BJ (cell line): ENCODE measurements at regions not wholly inside any gene's neighbourhood (a gene's known extent, or its start where the extent isn't known, plus 50 kb on each side); places are given as distances from the start of the nearest gene placed in this dataset.
"Not testable (repeated sequence)": the region's sequence is repeated elsewhere in the genome, so short reads cannot be mapped to it uniquely, and the experiment has no call there.

Source experiments
- CTCF ChIA-PET: fragments of 350-600 bp; formaldehyde crosslinking; extraction: SDS; loops from one replicate; lab custom pipeline; 2021; ENCODE audit warnings: antibody characterized with exemption, inconsistent platforms; lab: Yijun Ruan, JAX
- POLR2A ChIA-PET: fragments of 300-600 bp; sonication (Branson Sonifier 250); formaldehyde crosslinking; extraction: SDS; loops from one replicate; lab custom pipeline; 2021; ENCODE audit warnings: antibody characterized with exemption; lab: Charles Lee
- DNase-seq: peaks from one replicate; pipeline ENCODE4 v3.0.0-alpha.2; 2011; ENCODE audit warnings: low read depth
- H3K27me3 ChIP-seq: 2 replicates; pipeline ENCODE4 v1.6.0; 2011; ENCODE audit warnings: low read length; ENCODE audit not compliant: control insufficient read depth, insufficient read depth
- H3K36me3 ChIP-seq: 2 replicates; pipeline ENCODE4 v1.5.1; 2011; ENCODE audit warnings: low read length; ENCODE audit not compliant: control insufficient read depth, insufficient read depth
- H3K4me3 ChIP-seq: 2 replicates; pipeline ENCODE4 v1.5.1; 2011; ENCODE audit warnings: low read depth, mild to moderate bottlenecking, control low read depth, low read length
- TF ChIP-seq, protein P1 (sequence below): IDR thresholded peaks from 2 replicates; pipeline ENCODE4 v1.5.1; 2011; ENCODE audit warnings: low read depth, mild to moderate bottlenecking, control low read depth, inconsistent platforms, low read length, moderate library complexity; ENCODE audit not compliant: insufficient read depth

DNA sequence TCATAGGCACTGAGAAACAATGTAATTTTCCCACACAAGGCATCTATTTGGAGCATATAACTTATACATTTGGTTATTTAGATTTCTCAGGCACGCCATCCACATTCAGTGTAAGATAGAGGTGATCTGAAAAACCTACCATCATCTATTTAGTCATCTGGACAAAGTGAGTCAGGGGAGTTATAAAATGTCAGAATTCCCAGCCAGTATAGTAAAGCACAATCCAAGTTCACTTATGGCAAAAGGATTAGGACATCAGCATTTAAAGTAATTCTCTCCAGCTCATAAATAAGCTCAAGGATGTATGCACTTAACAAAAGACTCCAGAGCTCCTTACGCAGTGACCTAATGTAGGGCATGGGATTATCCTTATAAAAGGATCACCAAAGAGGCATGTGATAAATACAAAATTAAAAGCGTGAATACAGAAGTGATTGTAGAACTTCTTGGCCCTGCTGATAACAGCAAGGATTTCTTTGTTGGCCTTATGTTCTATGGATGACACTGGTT is 65.3 kb upstream of the DCLK2 start:
- Histone ChIP-seq H3K4me3 (no peak overlapping the region), H3K36me3 (no peaks in the 10 kb centered on the region), H3K27me3 (no peaks in the 10 kb centered on the region)
- no peak for DNase-seq
- ChIA-PET POLR2A (no interaction called here), CTCF (interaction anchor here (0.9 to 1.0 kb wide), 2 partner anchors 196 to 230 kb away, joined by 3 read pairs; no protein-coding TSS in a partner anchor)
- TF ChIP-seq, protein P1, sequence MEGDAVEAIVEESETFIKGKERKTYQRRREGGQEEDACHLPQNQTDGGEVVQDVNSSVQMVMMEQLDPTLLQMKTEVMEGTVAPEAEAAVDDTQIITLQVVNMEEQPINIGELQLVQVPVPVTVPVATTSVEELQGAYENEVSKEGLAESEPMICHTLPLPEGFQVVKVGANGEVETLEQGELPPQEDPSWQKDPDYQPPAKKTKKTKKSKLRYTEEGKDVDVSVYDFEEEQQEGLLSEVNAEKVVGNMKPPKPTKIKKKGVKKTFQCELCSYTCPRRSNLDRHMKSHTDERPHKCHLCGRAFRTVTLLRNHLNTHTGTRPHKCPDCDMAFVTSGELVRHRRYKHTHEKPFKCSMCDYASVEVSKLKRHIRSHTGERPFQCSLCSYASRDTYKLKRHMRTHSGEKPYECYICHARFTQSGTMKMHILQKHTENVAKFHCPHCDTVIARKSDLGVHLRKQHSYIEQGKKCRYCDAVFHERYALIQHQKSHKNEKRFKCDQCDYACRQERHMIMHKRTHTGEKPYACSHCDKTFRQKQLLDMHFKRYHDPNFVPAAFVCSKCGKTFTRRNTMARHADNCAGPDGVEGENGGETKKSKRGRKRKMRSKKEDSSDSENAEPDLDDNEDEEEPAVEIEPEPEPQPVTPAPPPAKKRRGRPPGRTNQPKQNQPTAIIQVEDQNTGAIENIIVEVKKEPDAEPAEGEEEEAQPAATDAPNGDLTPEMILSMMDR, result no peak

DNA sequence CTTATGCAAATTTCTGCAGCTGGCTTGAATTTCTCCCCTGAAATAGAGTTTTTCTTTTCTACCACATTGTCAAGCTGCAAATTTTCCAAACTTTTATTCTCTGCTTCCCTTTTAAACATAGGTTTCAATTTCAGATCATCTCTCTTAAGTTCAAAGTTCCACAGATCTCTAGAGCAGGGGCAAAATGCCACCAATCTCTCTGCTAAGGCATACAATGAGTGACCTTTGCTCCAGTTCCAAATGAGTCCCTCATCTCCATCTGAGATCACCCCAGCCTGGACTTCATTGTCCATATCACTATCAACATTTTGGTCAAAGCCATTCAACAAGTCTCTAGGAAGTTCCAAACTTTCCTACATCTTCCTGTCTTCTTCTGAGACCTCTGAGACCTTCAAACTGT is 62.3 kb upstream of the DCLK2 start:
- H3K27me3 ChIP-seq, DNase-seq, H3K4me3 ChIP-seq, POLR2A ChIA-PET, H3K36me3 ChIP-seq: not testable (repeated sequence)
- CTCF ChIA-PET, result interaction anchor here (0.9 to 1.5 kb wide), 3 partner anchors 198 to 247 kb away, joined by 3 to 5 read pairs (median 4); no protein-coding TSS in a partner anchor

DNA sequence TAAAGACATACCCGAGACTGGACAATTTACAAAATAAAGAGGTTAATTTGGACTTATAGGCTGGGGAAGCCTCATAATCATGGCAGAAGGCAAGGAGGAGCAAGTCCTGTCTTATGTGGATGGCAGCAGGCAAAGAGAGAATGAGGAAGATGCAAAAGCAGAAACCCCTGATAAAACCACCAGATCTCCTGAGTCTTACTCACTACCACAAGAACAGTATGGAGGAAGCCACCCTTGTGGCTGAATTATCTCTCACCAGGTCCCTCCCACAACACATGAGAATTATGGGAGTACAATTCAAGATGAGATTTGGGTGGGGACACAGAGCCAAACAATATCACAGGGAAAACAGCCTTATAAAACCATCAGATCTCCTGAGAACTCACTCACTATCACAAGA is 61.6 kb upstream of the DCLK2 start:
- H3K27me3 ChIP-seq, POLR2A ChIA-PET, H3K4me3 ChIP-seq, DNase-seq, H3K36me3 ChIP-seq: not testable (repeated sequence)
- CTCF ChIA-PET, result interaction anchor here (1.2 to 2.5 kb wide), 2 partner anchors 31 to 246 kb away, joined by 3 to 5 read pairs; no protein-coding TSS in a partner anchor

DNA sequence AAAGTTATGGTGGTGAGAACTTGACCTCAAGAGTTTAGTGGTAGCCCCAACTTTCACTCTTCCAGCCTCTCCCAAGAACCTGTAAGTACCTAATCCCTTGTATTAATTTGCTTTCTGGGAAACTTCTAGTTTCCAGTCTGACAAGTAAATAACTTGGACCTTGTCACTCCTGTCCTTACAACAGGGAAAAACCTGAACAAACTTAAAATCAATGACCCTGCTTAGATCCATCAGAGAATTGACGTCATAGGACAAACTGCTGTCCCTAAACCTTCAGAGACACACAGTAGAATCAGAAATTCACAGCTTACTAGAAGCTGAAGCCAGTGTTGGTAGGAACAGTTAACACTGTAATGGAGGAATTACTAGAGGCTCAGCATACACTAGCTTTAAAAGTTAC is 60.0 kb upstream of the DCLK2 start:
- H3K27me3 ChIP-seq, result no peaks in the 10 kb centered on the region
- CTCF ChIA-PET, result interaction anchor here (1.3 to 2.5 kb wide), 2 partner anchors 8 to 29 kb away, joined by 3 to 5 read pairs; no protein-coding TSS in a partner anchor
- POLR2A ChIA-PET, result no interaction called here
- no peaks in the 10 kb centered on the region for H3K36me3 ChIP-seq
- no peak for DNase-seq
- H3K4me3 ChIP-seq, result no peak overlapping the region
- TF ChIP-seq, protein P1, result no peak

DNA sequence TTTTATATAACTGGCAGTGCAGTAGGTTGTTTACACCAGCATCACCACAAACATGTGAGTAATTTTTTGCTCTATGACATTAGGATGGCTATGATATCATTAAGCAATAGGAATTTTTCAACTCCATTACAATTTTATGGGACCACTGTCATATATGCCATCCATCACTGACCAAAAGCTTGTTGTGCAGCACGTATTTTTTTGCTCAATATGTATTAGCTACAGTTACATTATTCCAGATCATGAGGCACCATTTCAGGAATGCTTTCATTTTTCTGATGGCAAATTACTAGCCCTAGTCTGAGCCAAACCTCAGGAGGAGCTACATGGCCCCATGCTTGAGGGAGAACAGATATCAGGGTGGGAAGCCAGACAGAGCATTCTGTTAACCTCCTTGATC is 56.8 kb upstream of the DCLK2 start:
- POLR2A ChIA-PET, result no interaction called here
- Histone ChIP-seq H3K36me3 (no peaks in the 10 kb centered on the region), H3K27me3 (no peaks in the 10 kb centered on the region), H3K4me3 (no peak overlapping the region)
- TF ChIP-seq, protein P1, result no peak
- CTCF ChIA-PET, result interaction anchor here (1.5 to 1.7 kb wide), 2 partner anchors 11 to 12 kb away, joined by 4 to 8 read pairs; no protein-coding TSS in a partner anchor
- DNase-seq, result no peak

DNA sequence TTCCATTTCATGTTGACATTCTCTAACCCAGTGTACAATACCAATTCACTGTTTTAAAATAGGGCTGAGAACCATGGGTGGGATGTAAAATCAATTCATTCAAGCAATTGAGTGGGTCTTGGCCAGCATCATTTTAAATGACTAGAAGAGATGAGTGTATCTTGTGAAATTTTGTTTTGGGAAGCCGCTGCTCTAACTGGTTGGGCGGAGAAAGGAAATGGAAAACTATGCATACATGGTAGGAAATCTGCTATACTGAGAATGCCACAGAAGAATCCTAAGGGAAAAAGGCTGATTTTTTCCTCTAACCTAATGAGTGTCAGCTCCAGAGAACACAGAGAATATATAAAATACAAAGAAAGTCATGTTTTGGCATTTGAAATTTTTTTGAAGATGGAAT is 54.8 kb upstream of the DCLK2 start:
- DNase-seq, result no peak
- H3K36me3 ChIP-seq, result no peaks in the 10 kb centered on the region
- TF ChIP-seq, protein P1, result no peak
- no peak overlapping the region for H3K4me3 ChIP-seq
- CTCF ChIA-PET, result interaction anchor here (0.7 kb wide), 1 partner anchor 11 kb away, joined by 3 read pairs; no protein-coding TSS in a partner anchor
- H3K27me3 ChIP-seq, result no peaks in the 10 kb centered on the region
- POLR2A ChIA-PET, result no interaction called here

DNA sequence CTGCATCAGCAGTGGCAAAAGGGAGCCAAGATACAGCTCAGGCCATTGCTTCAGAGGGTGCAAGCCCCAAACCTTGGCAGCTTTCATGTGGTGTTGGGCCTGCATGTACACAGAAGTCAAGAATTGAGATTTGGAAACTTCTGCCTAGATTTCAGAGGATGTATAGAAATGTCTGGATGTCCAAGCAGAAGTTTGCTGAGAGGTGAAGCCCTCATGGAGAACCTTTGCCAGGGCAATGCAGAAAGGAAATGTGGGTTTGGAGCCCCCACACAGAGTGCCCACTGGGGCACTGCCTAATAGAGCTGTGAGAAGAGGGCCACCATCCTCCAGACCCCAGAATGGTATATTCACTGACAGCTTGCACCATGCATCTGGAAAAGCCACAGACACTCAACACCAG is 51.3 kb upstream of the DCLK2 start:
- H3K4me3 ChIP-seq, H3K27me3 ChIP-seq, H3K36me3 ChIP-seq, POLR2A ChIA-PET, DNase-seq: not testable (repeated sequence)
- CTCF ChIA-PET, result interaction anchor here (1.4 kb wide), 1 partner anchor 17 kb away, joined by 4 read pairs; no protein-coding TSS in a partner anchor
